NCI-H2196 (cell line): ENCODE measurements at regions not wholly inside any gene's neighbourhood (a gene's known extent, or its start where the extent isn't known, plus 50 kb on each side); places are given as distances from the start of the nearest gene placed in this dataset.
"Not testable (repeated sequence)": the region's sequence is repeated elsewhere in the genome, so short reads cannot be mapped to it uniquely, and the experiment has no call there.

Experiments used
- DNase-seq: peaks from one replicate; lab custom pipeline; 2025; ENCODE audit not compliant: unreplicated experiment; lab: John Stamatoyannopoulos, UW

DNA sequence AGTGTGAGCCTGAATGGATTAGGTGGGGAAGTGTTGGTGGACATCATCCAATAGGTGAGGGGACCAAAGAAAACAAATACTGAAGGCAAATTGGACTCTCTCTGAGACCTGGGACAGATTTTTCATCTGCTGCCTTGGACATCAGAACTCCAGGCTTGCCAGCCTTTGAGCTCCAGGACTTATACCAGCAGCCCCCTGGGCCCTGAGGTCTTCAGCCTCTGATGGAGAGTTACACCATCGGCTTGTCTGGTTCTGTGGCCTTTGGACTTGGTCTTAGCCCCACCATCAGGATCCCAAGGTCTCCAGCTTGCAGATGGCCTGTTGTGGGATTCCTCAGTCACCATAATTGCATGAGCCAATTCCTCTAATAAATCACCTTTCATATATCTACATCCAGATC, 80.8 kb upstream of the SLC8A3 start:
- no peak for DNase-seq

DNA sequence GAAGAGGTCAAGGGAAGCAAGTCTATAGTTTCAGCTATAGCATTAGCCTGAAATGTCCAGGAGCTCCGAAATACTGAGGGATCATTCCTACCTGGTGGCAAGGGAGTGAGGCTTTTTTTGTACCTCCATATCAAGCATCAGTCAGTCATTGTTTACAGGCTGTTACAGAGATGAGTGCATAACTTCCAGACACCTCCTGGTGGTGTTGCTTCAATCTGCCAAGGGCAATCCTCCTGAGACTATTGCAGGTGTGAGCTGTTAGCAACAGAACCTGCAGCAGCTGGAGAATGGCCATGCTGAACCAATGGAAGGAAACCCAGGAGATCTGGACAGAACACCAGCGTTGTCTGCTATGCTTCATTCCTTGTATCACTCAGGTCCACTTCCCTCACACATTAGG, 80.0 kb upstream of the SLC8A3 start:
- DNase-seq, result peak; percentile 12

DNA sequence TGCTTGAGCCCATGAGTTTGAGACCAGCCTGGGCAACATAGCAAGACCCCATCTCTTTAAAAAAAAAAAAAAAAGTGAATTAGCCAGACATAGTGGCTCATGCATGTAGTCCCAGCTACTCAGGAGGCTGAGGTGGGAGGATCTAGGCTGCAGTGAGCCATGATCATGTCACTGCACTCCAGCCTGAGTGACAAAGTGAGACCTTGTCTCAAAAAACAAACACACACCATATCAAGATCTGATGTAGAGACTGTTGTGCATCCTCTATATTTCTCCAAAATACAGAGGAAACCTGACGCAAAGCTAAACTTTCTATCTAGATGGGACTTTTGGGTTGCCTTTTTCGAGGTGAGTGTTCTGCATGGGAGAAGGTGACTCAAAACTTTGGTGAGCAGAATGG, 77.4 kb upstream of the SLC8A3 start:
- DNase-seq, result no peak

DNA sequence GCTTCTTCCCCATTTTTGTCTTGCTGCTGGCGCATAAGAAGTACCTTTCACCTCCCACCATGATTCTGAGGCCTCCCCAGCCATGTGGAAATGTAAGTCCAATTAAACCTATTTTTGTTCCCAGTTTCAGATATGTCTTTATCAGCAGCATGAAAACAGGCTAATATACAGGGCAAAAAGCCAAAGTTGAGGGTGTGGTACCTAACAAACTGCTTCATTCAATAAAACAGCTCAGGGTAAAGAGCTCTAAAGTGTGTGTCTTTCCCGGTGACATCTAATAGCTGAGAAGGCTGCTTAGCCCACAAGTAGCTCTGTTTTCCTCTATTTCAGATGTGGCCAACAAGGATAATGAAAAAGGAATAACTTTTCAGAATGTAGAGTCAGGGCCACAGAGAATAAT, 76.7 kb upstream of the SLC8A3 start:
- DNase-seq, result no peak

DNA sequence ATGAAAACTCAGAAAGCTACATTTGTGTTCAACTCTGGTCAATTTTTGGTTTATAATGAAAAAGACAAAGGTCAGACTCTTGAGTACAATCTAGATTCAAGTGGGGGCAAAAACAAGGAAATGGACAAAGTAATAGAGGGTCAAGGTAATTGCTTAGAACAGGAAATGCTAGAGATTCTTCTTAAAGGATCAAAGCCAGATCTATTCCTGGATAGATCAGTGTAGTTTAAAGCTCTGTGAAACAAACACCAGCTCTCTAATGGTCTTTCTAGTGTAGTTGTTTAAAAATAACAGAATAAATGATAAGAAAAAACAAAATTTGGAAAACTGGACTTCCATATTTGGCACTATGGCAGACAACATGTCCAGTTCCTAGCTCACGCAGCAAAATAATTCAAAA, 70.7 kb upstream of the SLC8A3 start:
- DNase-seq, result no peak

DNA sequence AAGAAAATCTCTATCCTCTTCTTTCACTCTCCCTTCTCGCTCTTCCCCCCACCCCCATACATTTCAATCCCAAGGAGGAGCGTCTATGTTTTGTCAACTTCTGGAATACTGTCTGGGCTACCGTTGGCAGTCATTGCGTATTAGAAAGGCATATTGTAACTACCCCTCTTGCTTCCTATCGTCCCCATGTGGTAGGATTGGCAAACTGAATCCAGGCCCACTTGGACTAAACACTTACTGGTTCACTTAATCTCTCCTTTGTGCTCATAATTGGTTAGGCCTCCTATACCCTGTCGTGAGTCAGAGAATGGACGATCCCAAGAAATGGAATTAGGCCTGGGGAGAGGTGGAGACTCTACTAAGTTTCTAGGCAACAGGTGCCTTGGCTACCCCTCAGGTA, 68.8 kb upstream of the SLC8A3 start:
- DNase-seq, result no peak

DNA sequence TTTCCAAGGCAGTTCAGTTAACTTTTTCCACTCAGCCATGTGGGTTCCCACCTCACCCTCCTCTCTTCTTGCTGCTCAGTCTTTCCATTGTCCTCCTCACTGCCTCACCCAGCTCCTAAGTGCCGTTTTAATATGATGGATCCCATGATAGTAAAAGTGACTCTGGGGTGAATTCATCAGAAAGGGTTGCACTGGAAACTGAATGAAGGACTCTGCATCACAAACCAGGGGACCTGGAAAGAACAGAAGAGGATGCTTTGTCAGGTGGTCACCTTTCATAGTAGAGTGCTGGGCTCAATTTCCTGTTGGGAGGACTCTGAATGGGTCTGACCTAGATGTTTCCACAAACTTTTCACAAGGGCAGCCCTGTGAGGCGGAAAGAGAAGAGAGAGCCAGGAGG, 67.8 kb upstream of the SLC8A3 start:
- no peak for DNase-seq

DNA sequence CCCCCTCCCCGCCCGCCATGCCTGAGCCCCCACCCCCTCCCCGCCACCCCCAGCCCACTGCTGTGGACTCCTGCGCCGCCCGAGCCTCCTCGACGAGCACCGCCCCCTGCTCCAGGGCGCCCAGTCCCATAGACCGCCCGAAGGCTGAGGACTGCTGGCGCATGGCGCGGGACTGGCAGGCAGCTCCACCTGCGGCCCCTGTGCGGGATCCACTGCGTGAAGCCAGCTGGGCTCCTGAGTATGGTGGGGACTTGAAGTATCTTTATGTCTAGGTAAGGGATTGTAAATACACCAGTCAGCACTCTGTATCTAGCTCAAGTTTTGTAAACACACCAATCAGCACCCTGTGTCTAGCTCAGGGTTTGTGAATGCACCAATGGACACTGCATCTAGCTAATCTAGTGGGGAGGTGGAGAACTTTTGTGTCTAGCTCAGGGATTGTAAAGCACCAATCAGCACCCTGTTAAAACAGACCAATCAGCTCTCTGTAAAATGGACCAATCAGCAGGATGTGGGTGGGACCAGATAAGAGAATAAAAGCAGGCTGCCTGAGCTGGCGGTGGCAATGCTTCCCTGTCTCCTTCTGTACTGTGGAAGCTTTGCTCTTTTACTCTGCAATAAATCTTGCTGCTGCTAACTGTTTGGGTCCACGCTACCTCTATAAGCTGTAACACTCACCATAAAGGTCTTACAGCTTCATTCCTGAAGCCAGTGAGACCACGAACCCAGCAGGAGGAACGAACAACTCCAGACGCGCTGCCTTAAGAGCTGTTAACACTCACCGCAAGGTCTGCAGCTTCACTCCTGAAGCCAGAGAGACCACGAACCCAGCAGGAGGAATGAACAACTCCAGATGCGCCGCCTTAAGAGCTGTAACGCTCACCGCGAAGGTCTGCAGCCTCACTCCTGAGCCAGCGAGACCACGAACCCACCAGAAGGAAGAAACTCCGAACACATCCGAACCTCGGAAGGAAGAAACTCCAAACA, 66.6 kb upstream of the SLC8A3 start:
- peak; percentile 47 for DNase-seq

DNA sequence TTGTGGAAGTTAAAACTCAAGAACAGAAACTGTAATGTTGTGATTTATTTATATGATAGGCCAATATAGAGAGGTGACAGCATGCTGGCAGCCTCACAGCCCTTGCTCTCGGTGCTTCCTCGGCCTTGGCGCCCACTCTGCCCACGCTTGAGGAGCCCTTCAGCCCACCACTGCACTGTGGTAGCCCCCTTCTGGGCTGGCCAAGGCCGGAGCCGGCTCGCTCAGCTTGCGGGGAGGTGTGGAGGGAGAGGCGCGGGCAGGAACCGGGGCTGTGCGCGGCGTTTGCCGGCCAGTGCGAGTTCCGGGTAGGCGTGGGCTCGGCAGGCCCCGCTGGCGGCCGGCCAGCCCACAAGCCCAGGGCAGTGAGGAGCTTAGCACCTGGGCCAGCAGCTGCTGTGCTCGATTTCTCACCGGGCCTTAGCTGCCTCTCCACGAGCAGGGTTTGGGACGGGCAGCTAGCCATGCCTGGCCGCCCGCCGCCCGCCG, 65.8 kb upstream of the SLC8A3 start:
- DNase-seq, result peak; percentile 81

DNA sequence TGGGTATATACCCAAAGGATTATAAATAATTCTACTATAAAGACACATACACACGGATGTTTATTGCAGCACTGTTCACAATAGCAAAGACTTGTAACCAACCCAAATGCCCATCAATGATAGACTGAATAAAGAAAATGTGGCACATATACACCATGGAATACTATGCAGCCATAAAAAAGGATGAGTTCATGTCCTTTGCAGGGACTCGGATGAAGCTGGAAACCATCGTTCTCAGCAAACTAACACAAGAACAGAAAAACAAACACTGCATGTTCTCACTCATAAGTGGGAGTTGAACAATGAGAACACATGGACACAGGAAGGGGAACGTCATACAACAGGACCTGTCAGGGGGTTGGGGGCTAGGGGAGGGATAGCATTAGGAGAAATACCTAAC, 64.8 kb upstream of the SLC8A3 start:
- DNase-seq, result not testable (repeated sequence)

DNA sequence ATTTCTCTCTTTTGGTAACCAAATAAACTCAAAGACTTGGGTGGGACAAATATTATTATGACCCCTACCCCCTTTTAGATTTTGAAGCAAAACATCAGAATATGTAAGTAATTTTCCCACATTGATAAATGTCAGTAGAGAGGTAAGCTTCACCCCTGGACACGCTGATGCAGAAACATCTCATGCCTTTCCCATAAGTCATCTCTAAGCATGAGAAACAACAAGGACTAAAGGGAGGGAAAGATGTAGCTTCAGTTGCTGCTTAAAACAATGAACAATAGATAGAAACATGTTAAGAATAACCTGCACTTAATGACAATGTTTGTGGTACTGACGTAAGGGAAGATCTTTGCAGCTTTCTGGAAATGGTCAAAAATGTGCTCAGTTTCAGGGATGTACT, 56.3 kb upstream of the SLC8A3 start:
- DNase-seq, result no peak

DNA sequence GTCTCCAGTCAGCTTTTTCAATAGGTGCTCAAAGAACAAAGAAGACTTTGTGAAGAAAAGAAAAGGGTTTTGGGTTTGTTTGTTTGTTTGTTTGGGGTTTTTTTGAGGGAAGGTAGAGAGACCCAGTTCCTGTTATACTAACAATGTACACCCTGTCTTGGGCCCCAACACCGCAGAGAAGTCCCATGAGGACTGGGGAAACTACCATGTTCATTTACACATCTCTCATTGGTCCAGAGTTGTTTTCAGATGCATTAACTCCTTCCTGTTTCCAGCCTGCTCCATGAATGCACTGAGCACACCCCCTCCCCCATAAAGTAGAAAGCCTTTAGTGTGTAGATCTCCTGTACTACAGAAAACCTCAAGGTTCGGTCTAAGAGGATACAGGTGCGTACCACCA, 51.1 kb upstream of the SLC8A3 start:
- DNase-seq, result no peak

DNA sequence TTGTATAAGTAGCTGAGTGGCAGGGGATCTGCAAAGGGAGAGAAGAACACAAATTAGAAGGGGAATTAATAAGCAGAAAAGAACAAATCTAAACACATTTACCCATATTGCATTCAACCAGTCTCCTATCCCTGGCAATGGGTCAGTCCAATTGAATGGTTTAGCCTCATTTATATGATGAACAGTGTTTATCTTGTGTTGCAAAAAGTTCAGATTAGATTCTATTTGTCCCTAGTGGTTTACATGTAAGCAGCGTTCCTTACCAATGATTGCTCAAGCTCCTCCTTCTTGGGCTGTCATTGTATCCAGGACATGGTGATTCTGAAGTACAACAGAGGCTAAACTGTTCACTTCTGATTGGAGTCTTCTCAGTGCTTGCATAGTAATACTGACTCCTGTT, 49.9 kb upstream of the SLC8A3 start:
- not testable (repeated sequence) for DNase-seq
